CD4-positive, alpha-beta T cell (primary cell): ENCODE measurements at regions not wholly inside any gene's neighbourhood (a gene's known extent, or its start where the extent isn't known, plus 50 kb on each side); places are given as distances from the start of the nearest gene placed in this dataset.
"Not testable (repeated sequence)": the region's sequence is repeated elsewhere in the genome, so short reads cannot be mapped to it uniquely, and the experiment has no call there.

Experiments
- ATAC-seq: fragments of 200-7000 bp; cut with Tn5 transposase; one replicate; pipeline ENCODE4 v1.10.0; 2022; ENCODE audit warnings: mild to moderate bottlenecking; ENCODE audit not compliant: poor library complexity
- CTCF ChIA-PET: fragments of 350-600 bp; sonication (Branson Sonifier 250); formaldehyde crosslinking; loops from one replicate; lab custom pipeline; 2021; ENCODE audit warnings: antibody characterized with exemption, inconsistent platforms; lab: Charles Lee
- POLR2A ChIA-PET: fragments of 350-600 bp; sonication (Branson Sonifier 250); formaldehyde crosslinking; loops from one replicate; lab custom pipeline; 2021; ENCODE audit warnings: antibody characterized with exemption, inconsistent platforms; lab: Charles Lee
- DNase-seq, 14 experiments: peaks; one replicate each; pipeline ENCODE4 v3.0.0-alpha.2; 2013 to 2020; ENCODE audit warnings: mixed read lengths in 2 of 14
- H3K27ac ChIP-seq, 2 donors: one replicate each; pipeline versions ENCODE4 v1.5.1 to v1.7.0; 2013; ENCODE audit warnings: low read length in 2 of 2, low read depth in 1 of 2, mild to moderate bottlenecking in 1 of 2
- H3K27me3 ChIP-seq, 2 experiments: 1 replicate in 1 of 2; 2 replicates in 1 of 2; pipeline versions ENCODE4 v1.6.1 to v1.7.0; 2013; ENCODE audit warnings: low read length in 2 of 2, control low read depth in 1 of 2, mild to moderate bottlenecking in 1 of 2, moderate library complexity in 1 of 2; ENCODE audit not compliant: insufficient read depth in 2 of 2, control insufficient read depth in 1 of 2
- H3K36me3 ChIP-seq: one replicate; pipeline ENCODE4 v1.6.1; 2013; ENCODE audit warnings: low read length, control low read depth; ENCODE audit not compliant: insufficient read depth
- H3K4me1 ChIP-seq: one replicate; pipeline ENCODE4 v1.6.1; 2013; ENCODE audit warnings: low read length, control low read depth; ENCODE audit not compliant: insufficient read depth
- H3K4me3 ChIP-seq: one replicate; pipeline ENCODE4 v1.5.1; 2013; ENCODE audit warnings: mild to moderate bottlenecking, low read length, moderate library complexity
- H3K9me3 ChIP-seq, 2 experiments: 1 replicate in 1 of 2; 2 replicates in 1 of 2; pipeline versions ENCODE4 v1.6.1 to v1.7.0; 2013; ENCODE audit warnings: low read length in 2 of 2, mild to moderate bottlenecking in 2 of 2, control low read depth in 1 of 2, moderate library complexity in 1 of 2; ENCODE audit not compliant: control insufficient read depth in 1 of 2, insufficient read depth in 1 of 2
- H3K27ac Mint-ChIP-seq: one replicate; pipeline ENCODE4 v1.8.0; 2020; ENCODE audit warnings: mixed read lengths
- H3K27me3 Mint-ChIP-seq: one replicate; pipeline ENCODE4 v1.8.0; 2021; ENCODE audit warnings: mixed read lengths
- H3K36me3 Mint-ChIP-seq: one replicate; pipeline ENCODE4 v1.8.0; 2021; ENCODE audit warnings: low read depth, mixed read lengths
- H3K4me1 Mint-ChIP-seq: one replicate; pipeline ENCODE4 v1.8.0; 2021; ENCODE audit warnings: low read depth, mixed read lengths
- H3K4me3 Mint-ChIP-seq: one replicate; pipeline ENCODE4 v1.8.0; 2020; ENCODE audit warnings: mild to moderate bottlenecking, mixed read lengths
- H3K9me3 Mint-ChIP-seq: one replicate; pipeline ENCODE4 v1.8.0; 2020; ENCODE audit warnings: mixed read lengths
- intact Hi-C, 2 experiments: fragments of 100-400 bp; cut with DNase I in 1 of 2; cut with micrococcal nuclease in 1 of 2; formaldehyde crosslinking; loops; one replicate each; pipeline versions ENCODE4 v1.15.1 to v1.9.0; 2023 to 2025; cut with DNase I, micrococcal nuclease
- TF ChIP-seq, protein P1 (sequence below): fragments of 200-600 bp; IDR thresholded peaks from one replicate; pipeline ENCODE4 v1.8.0; 2022; ENCODE audit warnings: antibody characterized with exemption, mild to moderate bottlenecking

DNA sequence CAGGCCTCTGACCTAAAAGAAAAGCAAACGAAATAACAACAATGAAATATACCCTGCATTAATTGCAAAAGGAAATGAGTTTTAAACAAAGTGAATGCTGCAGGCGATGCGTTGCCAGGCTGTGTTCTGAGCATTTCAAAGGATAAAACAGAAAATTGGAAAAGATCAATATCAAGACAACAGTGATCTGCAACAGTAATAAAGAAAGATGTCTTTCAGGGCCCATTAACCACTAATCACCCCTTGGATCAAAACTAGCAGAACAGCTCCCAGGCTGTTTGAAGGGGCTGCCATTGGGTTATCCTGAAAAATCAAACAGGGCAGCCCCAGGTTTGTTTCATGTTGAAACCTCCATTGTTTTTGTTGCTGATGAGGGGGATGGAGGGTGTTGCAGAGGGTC lies 219.2 kb downstream of the FGFR2 start:
- H3K4me1 ChIP-seq: no peaks in the 10 kb centered on the region
- Mint-ChIP-seq H3K4me1 (no peaks in the 10 kb centered on the region), H3K9me3 (no peaks in the 10 kb centered on the region), H3K36me3 (no peaks in the 10 kb centered on the region), H3K4me3 (no peak overlapping the region), H3K27ac (no peak overlapping the region), H3K27me3 (no peaks in the 10 kb centered on the region)
- ChIA-PET POLR2A (no interaction called here), CTCF (no interaction called here)
- no peak overlapping the region for H3K4me3 ChIP-seq
- TF ChIP-seq, protein P1, sequence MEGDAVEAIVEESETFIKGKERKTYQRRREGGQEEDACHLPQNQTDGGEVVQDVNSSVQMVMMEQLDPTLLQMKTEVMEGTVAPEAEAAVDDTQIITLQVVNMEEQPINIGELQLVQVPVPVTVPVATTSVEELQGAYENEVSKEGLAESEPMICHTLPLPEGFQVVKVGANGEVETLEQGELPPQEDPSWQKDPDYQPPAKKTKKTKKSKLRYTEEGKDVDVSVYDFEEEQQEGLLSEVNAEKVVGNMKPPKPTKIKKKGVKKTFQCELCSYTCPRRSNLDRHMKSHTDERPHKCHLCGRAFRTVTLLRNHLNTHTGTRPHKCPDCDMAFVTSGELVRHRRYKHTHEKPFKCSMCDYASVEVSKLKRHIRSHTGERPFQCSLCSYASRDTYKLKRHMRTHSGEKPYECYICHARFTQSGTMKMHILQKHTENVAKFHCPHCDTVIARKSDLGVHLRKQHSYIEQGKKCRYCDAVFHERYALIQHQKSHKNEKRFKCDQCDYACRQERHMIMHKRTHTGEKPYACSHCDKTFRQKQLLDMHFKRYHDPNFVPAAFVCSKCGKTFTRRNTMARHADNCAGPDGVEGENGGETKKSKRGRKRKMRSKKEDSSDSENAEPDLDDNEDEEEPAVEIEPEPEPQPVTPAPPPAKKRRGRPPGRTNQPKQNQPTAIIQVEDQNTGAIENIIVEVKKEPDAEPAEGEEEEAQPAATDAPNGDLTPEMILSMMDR: no peak
- intact Hi-C loops: no loop called here
- ATAC-seq: no peak
- peaks cover 0 to 3% of the 10 kb centered on the region in 2 experiments for H3K27me3 ChIP-seq
- DNase-seq: no peak
- H3K27ac ChIP-seq: no peak overlapping the region
- no peaks in the 10 kb centered on the region for H3K36me3 ChIP-seq
- peaks cover 0 to 9% of the 10 kb centered on the region in 2 experiments for H3K9me3 ChIP-seq

DNA sequence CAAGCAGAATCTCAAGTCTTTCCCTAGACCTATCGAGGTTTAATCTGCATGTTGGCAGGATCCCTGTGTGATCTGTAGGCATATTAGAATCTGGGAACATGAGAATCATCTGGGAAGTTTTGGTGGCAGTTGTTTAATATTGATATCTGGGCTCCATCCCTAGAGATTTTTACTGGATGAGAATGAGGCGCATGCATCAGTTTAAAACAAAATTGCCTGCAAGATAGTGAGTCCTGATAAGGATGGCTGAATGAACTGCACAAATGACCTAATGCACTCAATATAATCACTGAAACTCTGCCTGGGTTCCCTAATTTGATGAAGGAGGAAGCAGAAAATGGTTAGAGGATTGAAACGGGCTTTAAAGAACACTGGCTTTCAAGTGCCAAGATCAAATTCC lies 218.0 kb downstream of the FGFR2 start:
- H3K27ac Mint-ChIP-seq: no peak overlapping the region
- TF ChIP-seq, protein P1: no peak
- ChIA-PET POLR2A (no interaction called here), CTCF (no interaction called here)
- H3K27me3 Mint-ChIP-seq: no peaks in the 10 kb centered on the region
- Histone ChIP-seq H3K36me3 (no peaks in the 10 kb centered on the region), H3K4me3 (no peak overlapping the region), H3K9me3 (peaks cover 0 to 6% of the 10 kb centered on the region in 2 experiments), H3K27ac (no peak overlapping the region), H3K27me3 (peaks cover 0 to 3% of the 10 kb centered on the region in 2 experiments), H3K4me1 (no peaks in the 10 kb centered on the region)
- H3K4me3 Mint-ChIP-seq: no peak overlapping the region
- H3K36me3 Mint-ChIP-seq: no peaks in the 10 kb centered on the region
- H3K9me3 Mint-ChIP-seq: no peaks in the 10 kb centered on the region
- ATAC-seq (no peak), DNase-seq (no peak)
- H3K4me1 Mint-ChIP-seq: no peaks in the 10 kb centered on the region
- intact Hi-C loops: no loop called here

DNA sequence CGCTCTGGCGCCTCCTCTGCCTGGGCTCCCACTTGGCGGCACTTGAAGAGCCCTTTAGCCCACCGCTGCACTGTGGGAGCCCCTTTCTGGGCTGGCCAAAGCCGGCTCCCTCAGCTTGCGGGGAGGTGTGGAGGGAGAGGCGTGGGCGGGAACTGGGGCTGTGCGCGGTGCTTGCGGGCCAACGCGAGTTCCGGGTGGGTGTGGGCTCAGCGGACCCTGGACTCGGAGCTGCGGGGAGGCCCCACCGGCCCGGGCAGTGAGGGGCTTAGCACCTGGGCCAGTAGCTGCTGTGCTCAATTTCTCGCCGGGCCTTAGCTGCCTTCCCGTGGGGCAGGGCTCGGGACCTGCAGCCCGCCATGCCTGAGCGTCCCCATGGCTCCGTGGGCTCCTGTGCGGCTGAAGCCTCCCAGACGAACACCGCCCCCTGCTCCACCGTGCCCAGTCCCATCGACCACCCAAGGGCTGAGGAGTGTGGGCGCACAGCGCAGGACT lies 216.2 kb downstream of the FGFR2 start:
- POLR2A ChIA-PET, H3K4me3 Mint-ChIP-seq, H3K9me3 ChIP-seq, H3K4me1 Mint-ChIP-seq, H3K27me3 ChIP-seq, DNase-seq, CTCF ChIA-PET, ATAC-seq, H3K27ac Mint-ChIP-seq, H3K36me3 Mint-ChIP-seq, H3K27ac ChIP-seq, H3K9me3 Mint-ChIP-seq, H3K36me3 ChIP-seq, H3K4me3 ChIP-seq, H3K27me3 Mint-ChIP-seq, intact Hi-C loops, H3K4me1 ChIP-seq: not testable (repeated sequence)

DNA sequence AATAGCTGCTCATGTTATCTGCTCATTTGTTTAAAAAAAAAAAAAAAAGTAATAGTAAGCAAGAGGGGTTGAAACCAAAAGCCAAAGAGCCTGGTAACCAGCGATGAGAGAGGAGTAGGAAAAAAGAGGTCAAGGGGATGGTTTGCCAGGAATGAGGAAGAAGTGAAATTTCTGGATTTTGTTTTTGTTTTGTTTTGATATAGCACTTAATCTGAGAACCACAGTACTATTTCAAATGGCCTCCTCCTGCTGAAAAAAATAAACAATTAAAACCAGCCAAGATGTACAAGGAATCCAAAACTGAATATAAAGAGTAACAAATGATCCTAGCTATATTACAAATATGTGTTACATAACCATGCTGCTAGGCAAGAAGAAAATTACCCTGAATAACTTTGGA lies 213.1 kb downstream of the FGFR2 start:
- Histone ChIP-seq H3K27me3 (peaks cover 0 to 1% of the 10 kb centered on the region in 2 experiments), H3K27ac (no peak overlapping the region), H3K36me3 (no peaks in the 10 kb centered on the region), H3K9me3 (peaks cover 0 to 6% of the 10 kb centered on the region in 2 experiments), H3K4me1 (no peaks in the 10 kb centered on the region), H3K4me3 (no peak overlapping the region)
- no peak overlapping the region for H3K4me3 Mint-ChIP-seq
- no peaks in the 10 kb centered on the region for H3K4me1 Mint-ChIP-seq
- intact Hi-C loops: no loop called here
- ChIA-PET POLR2A (no interaction called here), CTCF (no interaction called here)
- no peak for ATAC-seq
- no peak for DNase-seq
- no peaks in the 10 kb centered on the region for H3K36me3 Mint-ChIP-seq
- no peak overlapping the region for H3K27ac Mint-ChIP-seq
- TF ChIP-seq, protein P1: no peak
- H3K27me3 Mint-ChIP-seq: no peaks in the 10 kb centered on the region
- peaks cover 2% of the 10 kb centered on the region for H3K9me3 Mint-ChIP-seq
